Transverse colon (tissue), 4 donors: ENCODE measurements at regions not wholly inside any gene's neighbourhood (a gene's known extent, or its start where the extent isn't known, plus 50 kb on each side); places are given as distances from the start of the nearest gene placed in this dataset.
"Not testable (repeated sequence)": the region's sequence is repeated elsewhere in the genome, so short reads cannot be mapped to it uniquely, and the experiment has no call there.

Experiments used
- DNase-seq: peaks from one replicate; pipeline ENCODE4 v3.0.0-alpha.2; 2019
- H3K27ac ChIP-seq, 4 donors: fragments of 200-600 bp; sonication (generic); 2 replicates each; pipeline ENCODE4 v1.5.1; 2016 to 2018; ENCODE audit warnings: inconsistent platforms in 4 of 4
- H3K27me3 ChIP-seq: fragments of 200-600 bp; sonication (generic); 2 replicates; pipeline ENCODE4 v1.5.1; 2017; ENCODE audit warnings: inconsistent platforms
- H3K36me3 ChIP-seq, 4 donors: fragments of 200-600 bp; sonication (generic); 2 replicates each; pipeline ENCODE4 v1.5.1; 2017 to 2019; ENCODE audit warnings: inconsistent platforms in 4 of 4
- H3K4me1 ChIP-seq, 4 donors: fragments of 200-600 bp; sonication (generic); 2 replicates each; pipeline ENCODE4 v1.5.1; 2017 to 2020; ENCODE audit warnings: inconsistent platforms in 4 of 4
- H3K4me3 ChIP-seq, 4 donors: fragments of 200-600 bp; sonication (generic); 1 replicate in 1 of 4; 2 replicates in 3 of 4; pipeline versions ENCODE4 v1.5.1 to v1.6.1; 2017 to 2019; ENCODE audit warnings: inconsistent platforms in 4 of 4
- H3K9me3 ChIP-seq, 2 donors: fragments of 200-600 bp; sonication (generic); 2 replicates each; pipeline ENCODE4 v1.5.1; 2017 to 2019; ENCODE audit warnings: inconsistent platforms in 2 of 2
- EP300 ChIP-seq: sonication (generic); formaldehyde crosslinking; IDR thresholded peaks from one replicate; pipeline ENCODE4 v1.6.1; 2017; ENCODE audit warnings: antibody characterized with exemption, low read depth
- POLR2A ChIP-seq: fragments of 450-650 bp; IDR thresholded peaks from one replicate; pipeline ENCODE4 v1.6.1; 2016; ENCODE audit warnings: antibody characterized with exemption, mild to moderate bottlenecking, moderate library complexity
- POLR2AphosphoS5 ChIP-seq, 3 donors: sonication (generic); formaldehyde crosslinking; IDR thresholded peaks; one replicate each; pipeline ENCODE4 v1.6.1; 2016; ENCODE audit warnings: antibody characterized with exemption in 3 of 3
- WGBS, 2 donors: methylation state at CpG; one replicate each; pipeline ENCODE4 v1.1.5; 2018; ENCODE audit warnings: low coverage in 1 of 2; 5-methylcytosine and 5-hydroxymethylcytosine counted together
- in situ Hi-C, 4 donors: fragments of 200-750 bp; cut with MboI; loops; one replicate each; pipeline versions ENCODE4 v1.15.0 to v1.15.1; 2017; ENCODE audit warnings: low sequenced_read_pairs in 3 of 4, low pct_ligation_motif_present in 1 of 4, low pct_unique_long_range_greater_than_20kb in 1 of 4
- intact Hi-C: fragments of 100-400 bp; cut with DNase I; formaldehyde crosslinking; loops from one replicate; pipeline ENCODE4 v1.15.1; 2023; ENCODE audit warnings: low total_unique reads
- TF ChIP-seq, protein P1 (sequence below), 5 experiments: fragments of 200-600 bp in 3 of 5; fragments of 450-650 bp in 2 of 5; sonication (generic) in 3 of 5; IDR thresholded peaks; 1 replicate in 2 of 5; 2 replicates in 3 of 5; pipeline ENCODE4 v1.5.1; 2016 to 2017; ENCODE audit warnings: antibody characterized with exemption in 5 of 5, inconsistent platforms in 3 of 5, mild to moderate bottlenecking in 2 of 5, moderate library complexity in 1 of 5

GRCh38 chr4:79163981-79164490, 161.8 kb downstream of the NAA11 start:
- Histone ChIP-seq H3K36me3 (no peaks in the 10 kb centered on the region), H3K27ac (no peak overlapping the region), H3K4me1 (no peaks in the 10 kb centered on the region), H3K4me3 (no peak overlapping the region), H3K9me3 (no peaks in the 10 kb centered on the region), H3K27me3 (no peaks in the 10 kb centered on the region)
- DNase-seq: no peak
- TF ChIP-seq, protein P1, sequence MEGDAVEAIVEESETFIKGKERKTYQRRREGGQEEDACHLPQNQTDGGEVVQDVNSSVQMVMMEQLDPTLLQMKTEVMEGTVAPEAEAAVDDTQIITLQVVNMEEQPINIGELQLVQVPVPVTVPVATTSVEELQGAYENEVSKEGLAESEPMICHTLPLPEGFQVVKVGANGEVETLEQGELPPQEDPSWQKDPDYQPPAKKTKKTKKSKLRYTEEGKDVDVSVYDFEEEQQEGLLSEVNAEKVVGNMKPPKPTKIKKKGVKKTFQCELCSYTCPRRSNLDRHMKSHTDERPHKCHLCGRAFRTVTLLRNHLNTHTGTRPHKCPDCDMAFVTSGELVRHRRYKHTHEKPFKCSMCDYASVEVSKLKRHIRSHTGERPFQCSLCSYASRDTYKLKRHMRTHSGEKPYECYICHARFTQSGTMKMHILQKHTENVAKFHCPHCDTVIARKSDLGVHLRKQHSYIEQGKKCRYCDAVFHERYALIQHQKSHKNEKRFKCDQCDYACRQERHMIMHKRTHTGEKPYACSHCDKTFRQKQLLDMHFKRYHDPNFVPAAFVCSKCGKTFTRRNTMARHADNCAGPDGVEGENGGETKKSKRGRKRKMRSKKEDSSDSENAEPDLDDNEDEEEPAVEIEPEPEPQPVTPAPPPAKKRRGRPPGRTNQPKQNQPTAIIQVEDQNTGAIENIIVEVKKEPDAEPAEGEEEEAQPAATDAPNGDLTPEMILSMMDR (IDR thresholded peaks at IDR 0.05): no peak
- TF ChIP-seq EP300 (no peak), POLR2AphosphoS5 (IDR thresholded peaks at IDR 0.05) (no peak), POLR2A (no peak)
- in situ Hi-C loops: no loop called here
- intact Hi-C loops: no loop called here
- 69 to 81% methylated on average over 2 to 4 of the region's 4 CpGs for WGBS, 2 donors

DNA sequence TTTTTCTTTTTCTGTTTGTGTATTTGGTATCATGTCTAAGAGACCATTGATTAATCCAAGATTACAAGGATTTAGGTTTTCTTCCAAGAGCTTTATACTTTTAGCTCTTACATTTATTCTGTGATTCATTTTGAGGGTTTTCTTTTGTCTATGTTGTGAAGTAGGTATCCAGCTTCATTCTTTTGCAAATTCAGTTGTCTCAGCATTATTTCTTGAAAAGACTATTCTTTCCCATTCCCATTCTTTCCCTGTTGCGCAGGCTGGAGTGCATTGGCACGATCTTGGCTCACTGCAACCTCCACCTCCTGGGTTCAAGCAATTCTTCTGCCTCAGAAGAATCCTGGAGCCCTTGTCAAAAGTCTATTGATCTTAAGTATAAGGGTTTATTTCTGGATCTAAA, 164.9 kb downstream of the NAA11 start:
- TF ChIP-seq POLR2A (no peak), EP300 (no peak), POLR2AphosphoS5 (IDR thresholded peaks at IDR 0.05) (no peak)
- TF ChIP-seq, protein P1 (IDR thresholded peaks at IDR 0.05): no peak
- H3K27me3 ChIP-seq: no peaks in the 10 kb centered on the region

DNA sequence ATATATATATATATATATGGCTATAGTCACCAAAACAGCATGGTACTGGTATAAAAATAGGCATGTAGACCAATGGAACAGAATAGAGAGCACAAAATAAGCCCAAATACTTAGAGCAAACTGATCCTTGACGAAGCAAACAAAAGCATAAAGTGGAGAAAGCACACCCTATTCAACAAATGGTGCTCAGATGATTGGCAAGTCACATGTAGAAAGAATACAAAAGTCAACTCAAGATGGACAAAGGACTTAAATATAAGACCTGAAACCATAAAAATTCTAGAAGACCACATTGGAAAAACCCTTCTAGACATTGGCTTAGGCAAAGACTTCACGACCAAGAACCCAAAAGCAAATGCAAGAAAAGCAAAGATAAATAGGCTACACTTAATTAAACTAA, 167.2 kb downstream of the NAA11 start:
- DNase-seq, intact Hi-C loops, H3K27ac ChIP-seq, H3K4me3 ChIP-seq, H3K27me3 ChIP-seq, in situ Hi-C loops, H3K9me3 ChIP-seq, H3K4me1 ChIP-seq, H3K36me3 ChIP-seq: not testable (repeated sequence)
- WGBS, 2 donors: 78 to 86% methylated on average over 1 to 2 of the region's 2 CpGs

More for the DNA sequence above, 164.9 kb downstream of the NAA11 start:
- Histone ChIP-seq H3K4me1 (no peaks in the 10 kb centered on the region), H3K27ac (no peak overlapping the region), H3K4me3 (no peak overlapping the region), H3K36me3 (no peaks in the 10 kb centered on the region), H3K9me3 (no peaks in the 10 kb centered on the region)
- no peak for DNase-seq
- WGBS, 2 donors: 78 to 85% methylated on average over 2 of the region's 2 CpGs
- in situ Hi-C loops: no loop called here
- intact Hi-C loops: no loop called here

GRCh38 chr4:79155336-79155735, 170.5 kb downstream of the NAA11 start:
- intact Hi-C loops: no loop called here
- Histone ChIP-seq H3K27me3 (no peaks in the 10 kb centered on the region), H3K27ac (no peak overlapping the region), H3K4me1 (no peaks in the 10 kb centered on the region), H3K36me3 (no peaks in the 10 kb centered on the region), H3K9me3 (no peaks in the 10 kb centered on the region), H3K4me3 (no peak overlapping the region)
- TF ChIP-seq POLR2AphosphoS5 (IDR thresholded peaks at IDR 0.05) (no peak), POLR2A (no peak), EP300 (no peak)
- TF ChIP-seq, protein P1 (IDR thresholded peaks at IDR 0.05): no peak
- no peak for DNase-seq
- 49 to 56% methylated on average over 3 of the region's 3 CpGs for WGBS, 2 donors
- in situ Hi-C loops: no loop called here

DNA sequence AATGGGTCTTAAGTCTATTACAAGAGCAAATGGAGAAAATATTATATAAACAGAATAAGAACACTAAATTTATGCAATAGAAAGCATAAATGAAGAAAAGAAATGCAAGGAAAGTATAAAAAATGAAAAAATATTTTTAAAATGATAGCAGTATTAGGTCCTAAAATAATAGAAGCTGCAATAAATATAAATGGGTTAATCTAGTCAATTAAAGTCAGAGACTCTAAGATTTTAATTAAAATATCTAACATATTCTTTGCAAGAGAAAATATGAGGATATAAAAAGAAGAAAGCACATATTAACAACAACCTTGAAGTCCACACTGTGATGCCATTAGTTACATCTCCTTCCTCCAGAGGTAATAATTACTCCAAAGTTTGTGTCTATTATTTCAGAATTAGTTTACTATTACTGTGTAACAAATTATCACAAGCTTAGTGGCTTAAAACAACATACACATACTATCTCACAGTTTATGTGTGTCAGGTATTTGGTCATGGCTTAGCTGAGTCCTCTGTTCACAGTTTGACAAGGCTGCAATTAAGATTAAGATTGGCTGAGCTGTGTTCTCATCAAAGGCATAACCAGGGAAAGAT, 174.9 kb downstream of the NAA11 start:
- Histone ChIP-seq H3K36me3 (no peaks in the 10 kb centered on the region), H3K27ac (no peak overlapping the region), H3K9me3 (no peaks in the 10 kb centered on the region), H3K4me3 (no peak overlapping the region), H3K4me1 (no peaks in the 10 kb centered on the region), H3K27me3 (no peaks in the 10 kb centered on the region)
- TF ChIP-seq POLR2A: no peak
- no peak for TF ChIP-seq POLR2AphosphoS5 (IDR thresholded peaks at IDR 0.05)
- TF ChIP-seq, protein P1 (IDR thresholded peaks at IDR 0.05): no peak
- no peak for TF ChIP-seq EP300
- intact Hi-C loops (no loop called here), in situ Hi-C loops (no loop called here)
- no peak for DNase-seq
